ENCODE measurements at regions not wholly inside any gene's neighbourhood (a gene's known extent, or its start where the extent isn't known, plus 50 kb on each side); places are given as distances from the start of the nearest gene placed in this dataset.
"Not testable (repeated sequence)": the region's sequence is repeated elsewhere in the genome, so short reads cannot be mapped to it uniquely, and the experiment has no call there.

DNA sequence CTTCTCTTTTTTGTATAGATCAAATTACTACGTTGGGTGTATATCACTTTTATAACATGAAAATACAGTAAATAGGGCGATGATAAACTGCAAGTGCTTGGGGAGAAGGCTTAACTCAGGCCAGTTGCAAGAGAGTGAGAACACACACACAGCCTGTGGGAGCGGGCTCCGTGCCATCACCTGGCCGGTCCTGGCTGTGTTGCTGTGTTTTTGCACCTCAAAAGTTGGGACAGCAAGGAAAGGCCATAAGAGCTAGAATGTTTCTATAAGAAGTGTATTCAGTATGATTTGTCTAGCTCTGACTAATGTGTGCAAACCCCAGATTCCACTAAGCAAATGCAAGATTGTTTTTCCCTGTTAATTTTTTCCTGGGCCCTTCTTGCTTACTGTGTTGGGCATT lies 1940.6 kb downstream of the FOXD4L5 start:
- DNase-seq (ENCODE audit: low read depth in 1 of 2, low spot score in 2 of 2); H3K27me3 ChIP-seq (replicated peaks in 1 of 4; ENCODE audit: control insufficient read depth in 3 of 4, extremely low read depth in 1 of 4, insufficient read depth in 3 of 4, low read length in 3 of 4); CTCF ChIA-PET (ENCODE audit: partially characterized antibody); FAIRE-seq; H3K4me3 ChIP-seq (ENCODE audit: extremely low read depth in 1 of 4, insufficient read depth in 2 of 4, low read depth in 3 of 4, low read length in 4 of 4); H2AFZ ChIP-seq (ENCODE audit: low read length); POLR2A ChIA-PET (ENCODE audit: partially characterized antibody); H2AK5ac ChIP-seq (ENCODE audit: low read depth, low read length); H4K20me1 ChIP-seq (replicated peaks in 1 of 2; ENCODE audit: control insufficient read depth in 1 of 2, insufficient read depth in 2 of 2, low read length in 2 of 2); H3K79me1 ChIP-seq (ENCODE audit: low read depth, low read length); H3K14ac ChIP-seq (ENCODE audit: insufficient read length); H3K27ac ChIP-seq (ENCODE audit: low read depth, low read length); H2BK20ac ChIP-seq (ENCODE audit: low read length); H2BK15ac ChIP-seq (ENCODE audit: low read length); H3K23me2 ChIP-seq (ENCODE audit: low read depth, low read length); H3K4ac ChIP-seq (replicated peaks; ENCODE audit: insufficient read length, low read depth, low read length); H3K9me3 ChIP-seq (ENCODE audit: insufficient read depth in 2 of 2, low read depth in 1 of 2, low read length in 1 of 2); H3K4me1 ChIP-seq (replicated peaks in 1 of 4; ENCODE audit: control insufficient read depth in 3 of 4, insufficient read depth in 4 of 4, low read length in 3 of 4); H4K8ac ChIP-seq (ENCODE audit: extremely low read depth, insufficient read depth, low read length); H4K5ac ChIP-seq (ENCODE audit: insufficient read length, low read depth, low read length); H2BK120ac ChIP-seq (replicated peaks; ENCODE audit: low read depth, low read length); H3K79me2 ChIP-seq (ENCODE audit: control insufficient read depth in 1 of 2, insufficient read depth in 2 of 2, low read length in 2 of 2); H3K4me2 ChIP-seq (ENCODE audit: insufficient read depth in 1 of 2, low read depth in 2 of 2, low read length in 2 of 2); H3K23ac ChIP-seq (ENCODE audit: insufficient read length); H2BK12ac ChIP-seq (ENCODE audit: low read depth, low read length); H3K36me3 ChIP-seq (ENCODE audit: control insufficient read depth in 2 of 4, insufficient read depth in 4 of 4, low read length in 3 of 4); H3K56ac ChIP-seq (replicated peaks; ENCODE audit: insufficient read length, low read depth, low read length); H2BK5ac ChIP-seq (ENCODE audit: low read depth, low read length); H4K91ac ChIP-seq (replicated peaks; ENCODE audit: insufficient read length, low read length); H3K18ac ChIP-seq (ENCODE audit: extremely low read depth, low read length); H3K9ac ChIP-seq (replicated peaks in 1 of 4; ENCODE audit: extremely low read depth in 1 of 4, low read depth in 3 of 4, low read length in 3 of 4): not testable (repeated sequence)
- 95% methylated on average over 3 of the region's 5 CpGs; no CpG with 5 or more reads in 1 of the 2 experiments for WGBS, 2 experiments (ENCODE audit: extremely low coverage in 1 of 2, insufficient coverage in 1 of 2, insufficient read length in 1 of 2, insufficient replicate concordance in 2 of 2, low coverage in 1 of 2, low lambda C conversion rate in 2 of 2, missing lambda C conversion rate in 1 of 2)

DNA sequence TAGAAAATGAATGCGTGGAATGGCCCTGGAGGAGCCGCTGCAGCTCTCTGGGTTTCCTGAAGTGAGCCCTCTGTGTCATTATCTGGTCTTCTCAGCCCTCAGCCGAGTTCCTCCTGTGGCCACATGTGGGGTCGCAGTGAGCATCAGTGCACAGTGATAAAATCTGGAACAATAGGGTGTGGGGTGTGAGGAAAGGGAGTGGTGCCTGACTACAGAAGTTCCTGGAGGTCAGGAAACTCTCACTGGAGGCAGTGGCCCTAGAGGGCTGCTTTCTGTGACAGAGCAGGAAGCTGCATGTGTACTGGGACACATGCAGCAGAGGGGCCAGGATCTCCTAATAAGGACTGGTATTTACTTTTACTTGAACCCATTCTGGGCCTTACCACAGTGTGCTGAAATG lies 1942.5 kb downstream of the FOXD4L5 start:
- H4K8ac ChIP-seq (ENCODE audit: extremely low read depth, insufficient read depth, low read length); H3K18ac ChIP-seq (ENCODE audit: extremely low read depth, low read length): not testable (repeated sequence)

More for the DNA sequence above, 1942.5 kb downstream of the FOXD4L5 start:
- H3K27ac ChIP-seq (ENCODE audit: low read depth, low read length); H2AFZ ChIP-seq (ENCODE audit: low read length); H2BK12ac ChIP-seq (ENCODE audit: low read depth, low read length); H4K5ac ChIP-seq (ENCODE audit: insufficient read length, low read depth, low read length); H2BK5ac ChIP-seq (ENCODE audit: low read depth, low read length); H3K56ac ChIP-seq (replicated peaks; ENCODE audit: insufficient read length, low read depth, low read length); H2AK5ac ChIP-seq (ENCODE audit: low read depth, low read length); CTCF ChIA-PET (ENCODE audit: partially characterized antibody); H2BK15ac ChIP-seq (ENCODE audit: low read length); H4K91ac ChIP-seq (replicated peaks; ENCODE audit: insufficient read length, low read length); FAIRE-seq; H3K4me2 ChIP-seq (ENCODE audit: insufficient read depth in 1 of 2, low read depth in 2 of 2, low read length in 2 of 2); H3K4me1 ChIP-seq (replicated peaks in 1 of 4; ENCODE audit: control insufficient read depth in 3 of 4, insufficient read depth in 4 of 4, low read length in 3 of 4); H3K23me2 ChIP-seq (ENCODE audit: low read depth, low read length); H3K4ac ChIP-seq (replicated peaks; ENCODE audit: insufficient read length, low read depth, low read length); H4K20me1 ChIP-seq (replicated peaks in 1 of 2; ENCODE audit: control insufficient read depth in 1 of 2, insufficient read depth in 2 of 2, low read length in 2 of 2); H2BK20ac ChIP-seq (ENCODE audit: low read length); POLR2A ChIA-PET (ENCODE audit: partially characterized antibody); H3K23ac ChIP-seq (ENCODE audit: insufficient read length); H3K9me3 ChIP-seq (ENCODE audit: insufficient read depth in 2 of 2, low read depth in 1 of 2, low read length in 1 of 2); H3K79me2 ChIP-seq (ENCODE audit: control insufficient read depth in 1 of 2, insufficient read depth in 2 of 2, low read length in 2 of 2); H3K79me1 ChIP-seq (ENCODE audit: low read depth, low read length); H3K4me3 ChIP-seq (ENCODE audit: extremely low read depth in 1 of 4, insufficient read depth in 2 of 4, low read depth in 3 of 4, low read length in 4 of 4); H3K36me3 ChIP-seq (ENCODE audit: control insufficient read depth in 2 of 4, insufficient read depth in 4 of 4, low read length in 3 of 4); H2BK120ac ChIP-seq (replicated peaks; ENCODE audit: low read depth, low read length); DNase-seq (ENCODE audit: low read depth in 1 of 2, low spot score in 2 of 2); H3K27me3 ChIP-seq (replicated peaks in 1 of 4; ENCODE audit: control insufficient read depth in 3 of 4, extremely low read depth in 1 of 4, insufficient read depth in 3 of 4, low read length in 3 of 4); H3K14ac ChIP-seq (ENCODE audit: insufficient read length); H3K9ac ChIP-seq (replicated peaks in 1 of 4; ENCODE audit: extremely low read depth in 1 of 4, low read depth in 3 of 4, low read length in 3 of 4): not testable (repeated sequence)
- WGBS, 2 experiments (ENCODE audit: extremely low coverage in 1 of 2, insufficient coverage in 1 of 2, insufficient read length in 1 of 2, insufficient replicate concordance in 2 of 2, low coverage in 1 of 2, low lambda C conversion rate in 2 of 2, missing lambda C conversion rate in 1 of 2): 88% methylated on average over 2 of the region's 4 CpGs; no CpG with 5 or more reads in 1 of the 2 experiments

Measured in H1 (cell line).